ENCODE measurements at regions not wholly inside any gene's neighbourhood (a gene's known extent, or its start where the extent isn't known, plus 50 kb on each side); places are given as distances from the start of the nearest gene placed in this dataset.

- WGBS (ENCODE audit: insufficient coverage, low lambda C conversion rate) = 80% methylated on average over 2 of the region's 6 CpGs
These were observed 185.8 kb upstream of the PPP2R3A start for GRCh38 chr3:135779590-135780235.

DNA sequence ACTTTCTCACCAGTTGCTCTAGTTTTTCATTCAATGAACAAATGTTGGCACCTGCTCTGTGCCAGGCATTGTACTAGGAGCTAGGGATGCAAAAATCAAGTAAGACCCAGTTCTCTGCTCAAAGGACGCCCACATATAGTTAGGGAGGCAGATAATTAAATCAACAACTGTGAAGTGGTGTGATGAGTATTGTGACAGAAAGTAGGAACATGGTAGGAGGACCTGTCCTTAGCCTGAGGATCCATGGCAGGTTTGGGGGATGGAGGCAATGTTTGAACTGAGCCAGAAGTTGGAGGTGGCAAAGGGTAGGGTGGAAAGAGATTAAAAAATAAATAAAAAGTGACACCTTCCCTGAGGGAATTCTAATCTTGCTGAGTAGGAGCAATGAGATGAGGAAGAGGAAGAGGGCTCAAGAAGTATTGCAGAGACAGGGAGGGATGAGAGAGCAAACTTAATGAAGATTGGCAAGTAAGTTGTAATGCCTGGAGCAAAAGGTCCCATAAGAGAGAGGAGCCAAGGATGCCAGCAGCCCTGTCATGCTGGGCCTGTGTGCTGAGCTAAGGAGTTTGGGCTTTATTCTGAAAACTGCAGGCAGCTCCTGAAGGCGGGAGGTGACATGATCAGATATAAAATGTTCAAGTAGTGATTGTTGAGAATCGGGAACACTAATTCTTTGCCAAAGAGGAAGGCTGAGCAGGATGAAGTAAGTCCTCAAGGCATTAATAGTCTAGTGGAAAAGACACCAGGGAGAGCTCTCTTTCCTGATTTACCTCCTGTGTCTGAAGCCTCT lies 184.3 kb upstream of the PPP2R3A start:
- H3K36me3 ChIP-seq (ENCODE audit: control insufficient read depth, insufficient read depth, low read length) = no peaks in the 10 kb centered on the region
- H3K4me3 ChIP-seq (ENCODE audit: low read length) = no peak overlapping the region
- no CpG with 5 or more reads among the region's 3 CpGs for WGBS (ENCODE audit: insufficient coverage, low lambda C conversion rate)

More at GRCh38 chr3:135779590-135780235, 185.8 kb upstream of the PPP2R3A start:
- Histone ChIP-seq H3K4me3 (ENCODE audit: low read length) (no peak overlapping the region), H3K27ac (ENCODE audit: low read length) (no peak overlapping the region), H3K4me1 (ENCODE audit: control insufficient read depth, insufficient read depth, low read length) (no peaks in the 10 kb centered on the region), H3K36me3 (ENCODE audit: control insufficient read depth, insufficient read depth, low read length) (no peaks in the 10 kb centered on the region), H3K27me3 (ENCODE audit: control insufficient read depth, insufficient read depth, low read length) (no peaks in the 10 kb centered on the region), H3K9me3 (ENCODE audit: control insufficient read depth, low read depth, low read length) (no peaks in the 10 kb centered on the region)
- DNase-seq = no peak

DNA sequence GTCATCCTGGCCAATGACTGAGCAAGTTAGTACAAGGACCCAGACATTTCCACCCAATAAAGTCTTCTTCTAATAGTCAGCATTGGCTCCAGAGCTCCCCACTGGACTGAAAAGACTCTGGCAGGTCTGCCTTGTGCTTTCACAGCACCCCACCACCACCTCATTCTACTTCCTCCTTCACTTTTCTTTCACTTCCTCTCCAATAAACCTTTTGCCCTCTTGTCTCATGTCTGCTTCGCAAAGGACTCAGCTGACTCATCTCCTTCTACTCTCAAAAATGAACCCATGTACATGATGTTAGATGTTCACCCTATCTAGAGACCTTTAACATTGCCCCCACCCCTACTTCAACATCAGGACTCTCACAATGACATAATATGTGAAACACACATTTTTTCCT lies 181.0 kb upstream of the PPP2R3A start:
- Histone ChIP-seq H3K4me1 (ENCODE audit: control insufficient read depth, insufficient read depth, low read length) (no peaks in the 10 kb centered on the region), H3K4me3 (ENCODE audit: low read length) (no peak overlapping the region), H3K27ac (ENCODE audit: low read length) (no peak overlapping the region), H3K27me3 (ENCODE audit: control insufficient read depth, insufficient read depth, low read length) (no peaks in the 10 kb centered on the region), H3K36me3 (ENCODE audit: control insufficient read depth, insufficient read depth, low read length) (no peaks in the 10 kb centered on the region), H3K9me3 (ENCODE audit: control insufficient read depth, low read depth, low read length) (no peaks in the 10 kb centered on the region)
- no CpG with 5 or more reads among the region's 1 CpG for WGBS (ENCODE audit: insufficient coverage, low lambda C conversion rate)
- DNase-seq = peak in 1 of 2 donors; percentile 9

More for the DNA sequence above, 184.3 kb upstream of the PPP2R3A start:
- H3K27me3 ChIP-seq (ENCODE audit: control insufficient read depth, insufficient read depth, low read length) = no peaks in the 10 kb centered on the region
- DNase-seq = no peak
- H3K9me3 ChIP-seq (ENCODE audit: control insufficient read depth, low read depth, low read length) = no peaks in the 10 kb centered on the region
- no peak overlapping the region for H3K27ac ChIP-seq (ENCODE audit: low read length)
- H3K4me1 ChIP-seq (ENCODE audit: control insufficient read depth, insufficient read depth, low read length) = no peaks in the 10 kb centered on the region

DNA sequence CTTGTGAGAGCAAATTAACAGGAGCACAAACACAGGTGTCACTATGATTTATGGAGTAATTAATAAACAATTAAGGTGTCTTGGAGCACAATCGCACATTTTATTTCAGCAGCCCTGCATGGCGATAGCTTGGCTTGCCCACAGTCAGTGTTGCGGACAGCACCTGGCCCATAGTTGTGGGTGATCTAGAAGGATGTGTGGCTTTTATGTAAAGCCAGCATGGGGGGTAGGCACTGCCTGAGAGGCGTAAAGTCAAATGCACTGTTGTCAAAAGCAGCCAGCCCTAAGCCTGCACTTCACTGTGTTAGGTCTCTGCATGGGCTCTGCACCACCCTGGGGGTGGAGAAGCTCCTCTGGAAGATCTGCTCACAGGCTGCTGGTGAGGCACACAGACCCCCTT lies 177.4 kb upstream of the PPP2R3A start:
- no peaks in the 10 kb centered on the region for H3K4me1 ChIP-seq (ENCODE audit: control insufficient read depth, insufficient read depth, low read length)
- no CpG with 5 or more reads among the region's 4 CpGs for WGBS (ENCODE audit: insufficient coverage, low lambda C conversion rate)
- H3K27me3 ChIP-seq (ENCODE audit: control insufficient read depth, insufficient read depth, low read length) = no peaks in the 10 kb centered on the region
- no peak for DNase-seq
- no peak overlapping the region for H3K4me3 ChIP-seq (ENCODE audit: low read length)
- no peak overlapping the region for H3K27ac ChIP-seq (ENCODE audit: low read length)
- H3K36me3 ChIP-seq (ENCODE audit: control insufficient read depth, insufficient read depth, low read length) = no peaks in the 10 kb centered on the region
- H3K9me3 ChIP-seq (ENCODE audit: control insufficient read depth, low read depth, low read length) = no peaks in the 10 kb centered on the region

DNA sequence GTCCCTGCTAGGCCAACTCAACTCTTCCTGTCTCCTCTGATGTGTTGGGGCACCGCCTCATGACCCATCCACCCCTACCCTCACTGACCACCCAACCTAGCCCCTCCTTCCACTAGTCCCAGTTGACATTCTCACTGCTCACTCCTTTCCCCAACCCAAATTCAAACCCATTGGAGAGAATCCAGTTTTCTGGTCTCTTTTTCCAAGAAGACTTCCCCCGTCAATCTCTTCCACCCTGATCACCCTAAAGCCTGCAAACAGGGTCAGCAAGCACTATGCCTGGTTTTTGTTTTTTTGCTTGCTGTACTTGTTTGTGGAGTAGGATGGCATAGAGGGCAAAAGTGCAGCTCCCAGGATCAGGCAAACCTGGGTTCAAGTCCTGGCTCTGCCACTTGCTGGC lies 176.6 kb upstream of the PPP2R3A start:
- WGBS (ENCODE audit: insufficient coverage, low lambda C conversion rate) = 100% methylated on average over 1 of the region's 2 CpGs
- no peak for DNase-seq
- Histone ChIP-seq H3K27me3 (ENCODE audit: control insufficient read depth, insufficient read depth, low read length) (no peaks in the 10 kb centered on the region), H3K4me3 (ENCODE audit: low read length) (no peak overlapping the region), H3K36me3 (ENCODE audit: control insufficient read depth, insufficient read depth, low read length) (no peaks in the 10 kb centered on the region), H3K9me3 (ENCODE audit: control insufficient read depth, low read depth, low read length) (no peaks in the 10 kb centered on the region), H3K27ac (ENCODE audit: low read length) (no peak overlapping the region), H3K4me1 (ENCODE audit: control insufficient read depth, insufficient read depth, low read length) (no peaks in the 10 kb centered on the region)

- no peak for DNase-seq
- no peaks in the 10 kb centered on the region for H3K9me3 ChIP-seq (ENCODE audit: control insufficient read depth, low read depth, low read length)
- no peaks in the 10 kb centered on the region for H3K36me3 ChIP-seq (ENCODE audit: control insufficient read depth, insufficient read depth, low read length)
- no peak overlapping the region for H3K4me3 ChIP-seq (ENCODE audit: low read length)
- no peaks in the 10 kb centered on the region for H3K4me1 ChIP-seq (ENCODE audit: control insufficient read depth, insufficient read depth, low read length)
- 100% methylated on average over 2 of the region's 6 CpGs for WGBS (ENCODE audit: insufficient coverage, low lambda C conversion rate)
- no peak overlapping the region for H3K27ac ChIP-seq (ENCODE audit: low read length)
- no peaks in the 10 kb centered on the region for H3K27me3 ChIP-seq (ENCODE audit: control insufficient read depth, insufficient read depth, low read length)
These were observed 173.4 kb upstream of the PPP2R3A start for GRCh38 chr3:135792174-135792573.

GRCh38 chr3:135792858-135793475 lies 172.6 kb upstream of the PPP2R3A start:
- Histone ChIP-seq H3K27me3 (ENCODE audit: control insufficient read depth, insufficient read depth, low read length) (no peaks in the 10 kb centered on the region), H3K9me3 (ENCODE audit: control insufficient read depth, low read depth, low read length) (no peaks in the 10 kb centered on the region), H3K27ac (ENCODE audit: low read length) (no peak overlapping the region), H3K4me1 (ENCODE audit: control insufficient read depth, insufficient read depth, low read length) (no peaks in the 10 kb centered on the region), H3K4me3 (ENCODE audit: low read length) (no peak overlapping the region), H3K36me3 (ENCODE audit: control insufficient read depth, insufficient read depth, low read length) (no peaks in the 10 kb centered on the region)
- no peak for DNase-seq
- WGBS (ENCODE audit: insufficient coverage, low lambda C conversion rate) = no CpG with 5 or more reads among the region's 2 CpGs

DNA sequence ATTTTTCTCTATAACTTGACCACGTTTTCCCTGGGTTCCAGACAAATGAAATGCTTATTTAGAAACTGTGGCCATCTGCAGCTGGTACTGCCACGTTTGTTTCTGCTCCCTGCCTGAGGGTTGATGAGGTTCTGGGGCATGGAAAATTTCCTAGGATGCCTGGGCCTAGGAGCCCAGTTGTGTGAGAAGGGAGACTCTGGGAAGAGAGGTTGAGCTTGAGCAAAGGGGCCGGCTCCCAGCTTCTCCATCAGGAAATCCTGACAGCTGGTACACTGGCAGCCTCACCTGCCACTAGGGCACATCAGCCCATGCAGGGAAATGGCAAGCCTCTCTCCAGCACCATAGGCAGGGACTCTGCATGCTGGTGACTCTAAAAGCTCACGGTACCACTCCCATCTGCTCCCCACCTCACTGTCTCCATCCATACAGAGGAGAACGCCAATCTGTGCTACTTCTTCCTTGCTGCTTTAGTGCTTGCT lies 165.4 kb upstream of the PPP2R3A start:
- no peak for DNase-seq
- no peaks in the 10 kb centered on the region for H3K9me3 ChIP-seq (ENCODE audit: control insufficient read depth, low read depth, low read length)
- no peaks in the 10 kb centered on the region for H3K27me3 ChIP-seq (ENCODE audit: control insufficient read depth, insufficient read depth, low read length)
- no peak overlapping the region for H3K27ac ChIP-seq (ENCODE audit: low read length)
- H3K4me3 ChIP-seq (ENCODE audit: low read length) = no peak overlapping the region
- no peaks in the 10 kb centered on the region for H3K4me1 ChIP-seq (ENCODE audit: control insufficient read depth, insufficient read depth, low read length)
- H3K36me3 ChIP-seq (ENCODE audit: control insufficient read depth, insufficient read depth, low read length) = no peaks in the 10 kb centered on the region
- no CpG with 5 or more reads among the region's 5 CpGs for WGBS (ENCODE audit: insufficient coverage, low lambda C conversion rate)

GRCh38 chr3:135801018-135801417 lies 164.5 kb upstream of the PPP2R3A start:
- WGBS (ENCODE audit: insufficient coverage, low lambda C conversion rate) = 54% methylated on average over 2 of the region's 3 CpGs
- Histone ChIP-seq H3K9me3 (ENCODE audit: control insufficient read depth, low read depth, low read length) (no peaks in the 10 kb centered on the region), H3K36me3 (ENCODE audit: control insufficient read depth, insufficient read depth, low read length) (no peaks in the 10 kb centered on the region), H3K27ac (ENCODE audit: low read length) (no peak overlapping the region), H3K4me1 (ENCODE audit: control insufficient read depth, insufficient read depth, low read length) (no peaks in the 10 kb centered on the region), H3K4me3 (ENCODE audit: low read length) (no peak overlapping the region), H3K27me3 (ENCODE audit: control insufficient read depth, insufficient read depth, low read length) (no peaks in the 10 kb centered on the region)
- DNase-seq = peak in 1 of 2 donors; percentile 31

- no peaks in the 10 kb centered on the region for H3K4me1 ChIP-seq (ENCODE audit: control insufficient read depth, insufficient read depth, low read length)
- no peaks in the 10 kb centered on the region for H3K9me3 ChIP-seq (ENCODE audit: control insufficient read depth, low read depth, low read length)
- no peak for DNase-seq
- no peaks in the 10 kb centered on the region for H3K36me3 ChIP-seq (ENCODE audit: control insufficient read depth, insufficient read depth, low read length)
- WGBS (ENCODE audit: insufficient coverage, low lambda C conversion rate) = 100% methylated on average over 1 of the region's 10 CpGs
- no peak overlapping the region for H3K4me3 ChIP-seq (ENCODE audit: low read length)
- no peak overlapping the region for H3K27ac ChIP-seq (ENCODE audit: low read length)
- no peaks in the 10 kb centered on the region for H3K27me3 ChIP-seq (ENCODE audit: control insufficient read depth, insufficient read depth, low read length)
These were observed 163.4 kb upstream of the PPP2R3A start for GRCh38 chr3:135802171-135802570.
